Panc1 (cell line): ENCODE measurements at regions not wholly inside any gene's neighbourhood (a gene's known extent, or its start where the extent isn't known, plus 50 kb on each side); places are given as distances from the start of the nearest gene placed in this dataset.

ENCODE experiments used
- ATAC-seq: fragments of 200-7000 bp; cut with Tn5 transposase; 2 replicates; pipeline ENCODE4 v1.9.1; 2020; ENCODE audit warnings: mild to moderate bottlenecking, moderate library complexity
- BruUV-seq: library from RNA; stranded (reverse); fragments of 400-500 nt; replicated peaks from 2 replicates; lab custom pipeline; 2021; lab: Mats Ljungman, UMichigan
- CTCF ChIA-PET: fragments of 300-600 bp; sonication (Branson Sonifier 250); formaldehyde crosslinking; loops from one replicate; lab custom pipeline; 2022; ENCODE audit warnings: antibody characterized with exemption; lab: Charles Lee
- POLR2A ChIA-PET: fragments of 300-600 bp; sonication (Branson Sonifier 250); formaldehyde crosslinking; loops from one replicate; lab custom pipeline; 2022; ENCODE audit warnings: antibody characterized with exemption; lab: Charles Lee
- DNase-seq: peaks from one replicate; pipeline ENCODE4 v3.0.0-alpha.2; 2010; ENCODE audit warnings: low read depth, low spot score
- H3K27ac ChIP-seq: 2 replicates; pipeline ENCODE4 v1.5.1; 2011; ENCODE audit warnings: mild to moderate bottlenecking, low read length, inconsistent platforms
- H3K27me3 ChIP-seq: fragments of 200-500 bp; sonication (Bioruptor generic); 2 replicates; pipeline ENCODE4 v1.6.0; 2014; ENCODE audit warnings: low read length, inconsistent platforms; ENCODE audit not compliant: control insufficient read depth, insufficient read depth
- H3K36me3 ChIP-seq: fragments of 200-500 bp; sonication (Bioruptor generic); 2 replicates; pipeline ENCODE4 v1.5.1; 2014; ENCODE audit warnings: inconsistent platforms, mild to moderate bottlenecking, low read length, moderate library complexity; ENCODE audit not compliant: control insufficient read depth, insufficient read depth
- H3K4me1 ChIP-seq: 2 replicates; pipeline ENCODE4 v1.5.1; 2011; ENCODE audit warnings: inconsistent platforms, mild to moderate bottlenecking, low read length, moderate library complexity; ENCODE audit not compliant: control insufficient read depth, insufficient read depth
- H3K4me3 ChIP-seq, 2 experiments: 2 replicates each; pipeline ENCODE4 v1.5.1; 2011 to 2012; ENCODE audit warnings: low read depth in 2 of 2, low read length in 2 of 2, mild to moderate bottlenecking in 2 of 2, inconsistent platforms in 1 of 2, moderate library complexity in 1 of 2
- H3K9me3 ChIP-seq: fragments of 200-500 bp; sonication (Bioruptor generic); 2 replicates; pipeline ENCODE4 v1.5.1; 2014; ENCODE audit warnings: low read depth, mild to moderate bottlenecking, inconsistent platforms, low read length, moderate library complexity; ENCODE audit not compliant: control insufficient read depth, insufficient read depth
- POLR2AphosphoS5 ChIP-seq: IDR thresholded peaks from 2 replicates; pipeline ENCODE4 v1.6.1; 2012; ENCODE audit warnings: mild to moderate bottlenecking, low read depth, low read length, moderate library complexity
- SIN3A ChIP-seq: IDR thresholded peaks from 2 replicates; pipeline ENCODE4 v1.6.1; 2012; ENCODE audit warnings: low read depth, mild to moderate bottlenecking, low read length, moderate library complexity, borderline replicate concordance; ENCODE audit not compliant: insufficient read depth
- TCF7L2 ChIP-seq: IDR thresholded peaks from 2 replicates; pipeline ENCODE4 v1.6.1; 2011; ENCODE audit warnings: mild to moderate bottlenecking, low read depth, low read length, inconsistent platforms
- in situ Hi-C: cut with HindIII; loops from 2 replicates; pipeline ENCODE4 v1.10.0; 2016; ENCODE audit warnings: low sequenced_read_pairs, low pct_unique_long_range_greater_than_20kb
- intact Hi-C: fragments of 100-400 bp; cut with micrococcal nuclease; formaldehyde crosslinking; loops from one replicate; pipeline ENCODE4 v1.10.0; 2022; ENCODE audit not compliant: unreplicated experiment
- TF ChIP-seq, protein P1 (sequence below): fragments of 450-650 bp; IDR thresholded peaks from 2 replicates; pipeline ENCODE4 v1.5.1; 2017; ENCODE audit warnings: mild to moderate bottlenecking
- TF ChIP-seq, protein P2 (sequence below), 2 experiments: IDR thresholded peaks; 2 replicates each; pipeline ENCODE4 v1.6.1; 2011 to 2012; ENCODE audit warnings: low read depth in 2 of 2, control low read depth in 1 of 2, low read length in 1 of 2, mild to moderate bottlenecking in 1 of 2, moderate library complexity in 1 of 2; ENCODE audit not compliant: insufficient read depth in 1 of 2

DNA sequence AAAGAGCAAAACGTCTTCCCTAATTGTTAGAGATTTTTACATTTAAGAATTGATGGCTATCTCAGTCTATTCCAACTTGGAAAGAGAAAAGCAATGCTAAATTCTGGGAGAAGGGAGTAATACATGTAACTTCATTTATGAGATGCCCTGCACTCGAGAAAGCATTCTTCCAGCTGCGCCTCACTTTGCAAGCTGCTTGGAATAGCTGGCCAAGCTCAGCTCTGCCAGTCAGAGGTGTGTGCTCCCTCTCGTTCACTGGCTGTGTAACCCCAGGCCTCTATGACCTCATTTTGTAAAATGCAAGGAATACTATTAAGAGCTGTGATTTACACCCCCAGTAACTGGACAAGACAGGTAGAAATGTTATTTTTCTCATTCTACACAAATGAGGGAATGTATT lies 79.1 kb downstream of the OTX2 start:
- ATAC-seq (no peak), DNase-seq (no peak)
- ChIA-PET CTCF (no interaction called here), POLR2A (no interaction called here)
- no TSS peak for BruUV-seq
- in situ Hi-C loops (no loop called here), intact Hi-C loops (no loop called here)
- Histone ChIP-seq H3K36me3 (no peaks in the 10 kb centered on the region), H3K27me3 (no peaks in the 10 kb centered on the region), H3K9me3 (no peaks in the 10 kb centered on the region), H3K27ac (no peak overlapping the region), H3K4me3 (no peak overlapping the region), H3K4me1 (no peaks in the 10 kb centered on the region)
- TF ChIP-seq, protein P1, sequence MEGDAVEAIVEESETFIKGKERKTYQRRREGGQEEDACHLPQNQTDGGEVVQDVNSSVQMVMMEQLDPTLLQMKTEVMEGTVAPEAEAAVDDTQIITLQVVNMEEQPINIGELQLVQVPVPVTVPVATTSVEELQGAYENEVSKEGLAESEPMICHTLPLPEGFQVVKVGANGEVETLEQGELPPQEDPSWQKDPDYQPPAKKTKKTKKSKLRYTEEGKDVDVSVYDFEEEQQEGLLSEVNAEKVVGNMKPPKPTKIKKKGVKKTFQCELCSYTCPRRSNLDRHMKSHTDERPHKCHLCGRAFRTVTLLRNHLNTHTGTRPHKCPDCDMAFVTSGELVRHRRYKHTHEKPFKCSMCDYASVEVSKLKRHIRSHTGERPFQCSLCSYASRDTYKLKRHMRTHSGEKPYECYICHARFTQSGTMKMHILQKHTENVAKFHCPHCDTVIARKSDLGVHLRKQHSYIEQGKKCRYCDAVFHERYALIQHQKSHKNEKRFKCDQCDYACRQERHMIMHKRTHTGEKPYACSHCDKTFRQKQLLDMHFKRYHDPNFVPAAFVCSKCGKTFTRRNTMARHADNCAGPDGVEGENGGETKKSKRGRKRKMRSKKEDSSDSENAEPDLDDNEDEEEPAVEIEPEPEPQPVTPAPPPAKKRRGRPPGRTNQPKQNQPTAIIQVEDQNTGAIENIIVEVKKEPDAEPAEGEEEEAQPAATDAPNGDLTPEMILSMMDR = no peak
- TF ChIP-seq SIN3A = no peak
- no peak for TF ChIP-seq POLR2AphosphoS5
- TF ChIP-seq TCF7L2 = no peak
- TF ChIP-seq, protein P2, sequence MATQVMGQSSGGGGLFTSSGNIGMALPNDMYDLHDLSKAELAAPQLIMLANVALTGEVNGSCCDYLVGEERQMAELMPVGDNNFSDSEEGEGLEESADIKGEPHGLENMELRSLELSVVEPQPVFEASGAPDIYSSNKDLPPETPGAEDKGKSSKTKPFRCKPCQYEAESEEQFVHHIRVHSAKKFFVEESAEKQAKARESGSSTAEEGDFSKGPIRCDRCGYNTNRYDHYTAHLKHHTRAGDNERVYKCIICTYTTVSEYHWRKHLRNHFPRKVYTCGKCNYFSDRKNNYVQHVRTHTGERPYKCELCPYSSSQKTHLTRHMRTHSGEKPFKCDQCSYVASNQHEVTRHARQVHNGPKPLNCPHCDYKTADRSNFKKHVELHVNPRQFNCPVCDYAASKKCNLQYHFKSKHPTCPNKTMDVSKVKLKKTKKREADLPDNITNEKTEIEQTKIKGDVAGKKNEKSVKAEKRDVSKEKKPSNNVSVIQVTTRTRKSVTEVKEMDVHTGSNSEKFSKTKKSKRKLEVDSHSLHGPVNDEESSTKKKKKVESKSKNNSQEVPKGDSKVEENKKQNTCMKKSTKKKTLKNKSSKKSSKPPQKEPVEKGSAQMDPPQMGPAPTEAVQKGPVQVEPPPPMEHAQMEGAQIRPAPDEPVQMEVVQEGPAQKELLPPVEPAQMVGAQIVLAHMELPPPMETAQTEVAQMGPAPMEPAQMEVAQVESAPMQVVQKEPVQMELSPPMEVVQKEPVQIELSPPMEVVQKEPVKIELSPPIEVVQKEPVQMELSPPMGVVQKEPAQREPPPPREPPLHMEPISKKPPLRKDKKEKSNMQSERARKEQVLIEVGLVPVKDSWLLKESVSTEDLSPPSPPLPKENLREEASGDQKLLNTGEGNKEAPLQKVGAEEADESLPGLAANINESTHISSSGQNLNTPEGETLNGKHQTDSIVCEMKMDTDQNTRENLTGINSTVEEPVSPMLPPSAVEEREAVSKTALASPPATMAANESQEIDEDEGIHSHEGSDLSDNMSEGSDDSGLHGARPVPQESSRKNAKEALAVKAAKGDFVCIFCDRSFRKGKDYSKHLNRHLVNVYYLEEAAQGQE (IDR thresholded peaks at IDR 0.05; ENCODE audit: insufficient read depth in 1 of 2, low read depth in 2 of 2, low read length in 1 of 2) = no peak

DNA sequence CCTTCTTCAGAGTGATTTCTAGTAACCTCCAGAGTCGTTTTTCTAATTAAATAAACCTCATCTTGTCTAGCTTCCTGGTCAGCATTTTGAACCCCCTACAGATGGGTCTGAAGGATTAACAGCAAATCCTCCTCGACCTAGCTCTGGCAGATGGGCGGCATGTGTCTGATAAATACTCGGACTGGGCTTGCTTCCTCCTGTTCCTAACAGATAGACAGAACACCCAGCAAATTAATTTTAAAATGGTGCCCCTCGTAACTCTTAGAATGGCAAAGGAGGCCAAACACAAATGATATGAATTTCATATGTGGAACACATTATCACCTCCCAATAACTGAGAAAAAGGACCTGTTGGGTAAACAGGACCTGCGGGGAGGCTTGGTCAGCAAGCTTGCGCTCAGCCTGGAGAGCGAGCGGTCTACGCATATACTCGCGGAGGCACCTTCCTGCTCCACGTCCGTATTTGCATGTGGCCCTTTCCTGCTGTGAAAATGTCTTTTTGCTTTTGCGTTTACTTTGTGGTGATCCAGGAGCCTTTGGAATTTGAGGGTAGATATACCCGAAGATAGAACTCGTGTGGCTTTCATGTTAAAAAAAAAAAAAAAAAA lies 79.6 kb downstream of the OTX2 start:
- no peaks in the 10 kb centered on the region for H3K27me3 ChIP-seq
- CTCF ChIA-PET = no interaction called here
- intact Hi-C loops = no loop called here

More for the DNA sequence above, 79.6 kb downstream of the OTX2 start:
- Histone ChIP-seq H3K4me1 (no peaks in the 10 kb centered on the region), H3K36me3 (no peaks in the 10 kb centered on the region), H3K9me3 (no peaks in the 10 kb centered on the region), H3K27ac (no peak overlapping the region), H3K4me3 (no peak overlapping the region)
- TF ChIP-seq, protein P1 = no peak
- TF ChIP-seq SIN3A (no peak), POLR2AphosphoS5 (no peak), TCF7L2 (no peak)
- TF ChIP-seq, protein P2 (IDR thresholded peaks at IDR 0.05; ENCODE audit: insufficient read depth in 1 of 2, low read depth in 2 of 2, low read length in 1 of 2) = no peak
- ATAC-seq = no peak
- POLR2A ChIA-PET = no interaction called here
- DNase-seq = no peak
- in situ Hi-C loops = no loop called here
- BruUV-seq = no TSS peak
